ACC112 (cell line): ENCODE measurements at regions not wholly inside any gene's neighbourhood (a gene's known extent, or its start where the extent isn't known, plus 50 kb on each side); places are given as distances from the start of the nearest gene placed in this dataset.
"Not testable (repeated sequence)": the region's sequence is repeated elsewhere in the genome, so short reads cannot be mapped to it uniquely, and the experiment has no call there.

ENCODE experiments used
- H2AFZ ChIP-seq: fragments of 200-600 bp; sonication (generic); one replicate; pipeline ENCODE4 v1.6.0; 2017; ENCODE audit warnings: antibody characterized with exemption, low read length; ENCODE audit not compliant: unreplicated experiment
- H3K27ac ChIP-seq: fragments of 200-600 bp; sonication (generic); 2 replicates; pipeline ENCODE4 v1.5.1; 2014; ENCODE audit warnings: low read depth, mild to moderate bottlenecking, antibody characterized with exemption, low read length, moderate library complexity
- H3K27me3 ChIP-seq: fragments of 200-600 bp; sonication (generic); 2 replicates; pipeline ENCODE4 v1.6.1; 2014; ENCODE audit warnings: mild to moderate bottlenecking, antibody characterized with exemption, low read length, moderate library complexity, mixed read lengths; ENCODE audit not compliant: insufficient read depth
- H3K36me3 ChIP-seq: fragments of 200-600 bp; sonication (generic); 2 replicates; pipeline ENCODE4 v1.6.1; 2016; ENCODE audit warnings: mild to moderate bottlenecking, antibody characterized with exemption, low read length, moderate library complexity, mixed read lengths; ENCODE audit not compliant: insufficient read depth
- H3K4me1 ChIP-seq: fragments of 200-600 bp; sonication (generic); one replicate; pipeline ENCODE4 v1.6.1; 2016; ENCODE audit warnings: low read length, mixed read lengths; ENCODE audit not compliant: insufficient read depth, unreplicated experiment, control insufficient read depth
- H3K4me3 ChIP-seq: fragments of 200-600 bp; sonication (generic); 2 replicates; pipeline ENCODE4 v1.5.1; 2014; ENCODE audit warnings: mild to moderate bottlenecking, low read depth, low read length
- H3K79me2 ChIP-seq: fragments of 200-600 bp; sonication (generic); one replicate; pipeline ENCODE4 v1.6.0; 2016; ENCODE audit warnings: low read length; ENCODE audit not compliant: control insufficient read depth, unreplicated experiment, insufficient read depth

DNA sequence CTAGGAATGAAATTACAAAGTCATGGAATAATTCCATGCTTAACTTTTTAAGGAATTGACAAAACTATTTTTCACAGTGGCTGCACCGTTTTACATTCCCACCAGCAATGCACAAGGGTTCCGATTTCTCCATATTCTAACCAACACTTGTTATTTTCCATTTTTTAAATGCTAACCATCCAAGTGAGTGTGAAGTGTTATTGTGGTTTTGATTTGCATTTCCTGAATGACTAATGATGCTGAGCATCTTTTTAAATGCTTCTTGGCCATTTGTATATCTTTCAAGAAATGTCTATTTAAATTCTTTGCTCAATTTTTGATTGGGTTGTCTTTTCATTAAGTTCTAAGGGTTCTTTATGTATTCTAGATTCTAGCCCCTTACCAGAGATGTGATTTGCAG, 479.5 kb upstream of the SMARCA2 start:
- H3K36me3 ChIP-seq = no peaks in the 10 kb centered on the region
- H3K4me3 ChIP-seq = no peak overlapping the region
- H3K4me1 ChIP-seq = no peaks in the 10 kb centered on the region

DNA sequence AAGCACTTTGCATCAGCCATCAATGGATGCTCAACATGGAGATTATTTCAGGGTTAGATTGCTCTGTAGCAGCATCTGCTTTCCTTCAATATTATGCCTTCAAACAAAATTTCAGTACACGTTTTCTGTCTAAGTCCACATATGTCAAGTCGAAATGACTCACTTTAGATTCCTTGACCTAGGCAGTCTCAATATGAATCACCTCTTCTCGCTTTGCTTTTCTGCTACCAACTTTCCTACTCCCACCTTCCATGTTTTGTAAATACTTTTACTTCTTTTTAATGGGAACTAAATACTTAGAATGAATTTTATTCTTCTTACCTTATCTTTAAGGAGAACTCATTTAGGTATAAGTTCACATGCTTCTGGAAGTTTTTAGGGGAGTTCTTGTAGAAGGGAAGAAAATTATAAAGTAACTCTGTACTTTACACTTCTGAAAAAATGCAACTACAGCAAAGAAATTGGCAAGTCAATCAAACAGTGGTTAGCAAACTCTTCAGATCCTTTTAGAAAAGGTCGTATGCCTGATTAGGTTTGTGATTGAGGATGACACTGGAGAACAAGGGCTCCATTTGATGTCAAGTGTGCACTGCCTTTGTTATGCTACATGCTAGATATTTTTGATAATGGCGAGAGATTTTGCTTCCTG, 478.5 kb upstream of the SMARCA2 start:
- no peaks in the 10 kb centered on the region for H3K27me3 ChIP-seq
- H3K36me3 ChIP-seq = no peaks in the 10 kb centered on the region
- no peak overlapping the region for H2AFZ ChIP-seq
- no peaks in the 10 kb centered on the region for H3K4me1 ChIP-seq
- no peak overlapping the region for H3K4me3 ChIP-seq
- no peak overlapping the region for H3K27ac ChIP-seq
- H3K79me2 ChIP-seq = no peaks in the 10 kb centered on the region

More for the DNA sequence above, 479.5 kb upstream of the SMARCA2 start:
- Histone ChIP-seq H3K79me2 (no peaks in the 10 kb centered on the region), H3K27me3 (no peaks in the 10 kb centered on the region), H2AFZ (no peak overlapping the region), H3K27ac (no peak overlapping the region)

DNA sequence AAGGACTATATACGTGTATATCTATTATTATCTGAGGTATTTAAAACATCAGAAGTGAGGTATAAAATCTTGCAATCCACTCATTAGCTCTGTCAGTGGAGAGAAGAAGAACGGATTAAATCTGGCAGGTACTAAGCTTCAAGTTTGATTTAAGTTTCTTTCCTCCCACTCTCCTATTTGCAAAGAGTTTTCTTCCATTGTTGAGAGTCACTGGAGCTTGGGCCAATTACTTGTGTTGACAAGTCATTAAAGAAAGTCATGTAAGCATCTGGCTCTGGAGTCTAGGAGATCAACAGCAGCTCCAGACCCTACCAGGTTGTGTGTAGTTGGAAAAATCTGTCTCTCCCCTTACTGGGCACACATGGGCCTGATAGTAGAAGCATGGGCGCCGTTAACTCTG, 476.8 kb upstream of the SMARCA2 start:
- H3K4me3 ChIP-seq = no peak overlapping the region
- H2AFZ ChIP-seq = no peak overlapping the region
- H3K79me2 ChIP-seq = no peaks in the 10 kb centered on the region
- H3K36me3 ChIP-seq = no peaks in the 10 kb centered on the region
- H3K27ac ChIP-seq = no peak overlapping the region
- H3K27me3 ChIP-seq = no peaks in the 10 kb centered on the region
- H3K4me1 ChIP-seq = no peaks in the 10 kb centered on the region

DNA sequence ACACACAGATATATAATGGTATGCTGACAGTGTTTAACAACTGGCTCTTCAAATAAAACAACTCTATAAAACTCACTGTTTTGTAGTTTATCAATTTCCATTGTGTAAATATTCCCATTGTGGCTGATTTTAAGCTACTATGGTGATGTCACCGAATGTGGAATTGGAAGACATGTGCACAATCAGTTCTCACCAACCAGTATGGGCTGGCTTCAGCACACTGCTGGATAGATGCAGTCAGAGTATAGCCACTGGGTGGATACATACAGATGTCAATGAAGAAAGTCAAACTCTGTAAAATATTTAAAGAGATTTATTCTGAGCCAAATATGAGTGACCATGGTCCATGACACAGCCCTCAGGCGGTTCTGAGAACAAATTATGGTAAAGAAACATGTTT, 475.9 kb upstream of the SMARCA2 start:
- no peaks in the 10 kb centered on the region for H3K79me2 ChIP-seq
- H3K27me3 ChIP-seq = no peaks in the 10 kb centered on the region
- no peaks in the 10 kb centered on the region for H3K4me1 ChIP-seq
- no peak overlapping the region for H3K4me3 ChIP-seq
- H2AFZ ChIP-seq = no peak overlapping the region
- H3K27ac ChIP-seq = no peak overlapping the region
- no peaks in the 10 kb centered on the region for H3K36me3 ChIP-seq

DNA sequence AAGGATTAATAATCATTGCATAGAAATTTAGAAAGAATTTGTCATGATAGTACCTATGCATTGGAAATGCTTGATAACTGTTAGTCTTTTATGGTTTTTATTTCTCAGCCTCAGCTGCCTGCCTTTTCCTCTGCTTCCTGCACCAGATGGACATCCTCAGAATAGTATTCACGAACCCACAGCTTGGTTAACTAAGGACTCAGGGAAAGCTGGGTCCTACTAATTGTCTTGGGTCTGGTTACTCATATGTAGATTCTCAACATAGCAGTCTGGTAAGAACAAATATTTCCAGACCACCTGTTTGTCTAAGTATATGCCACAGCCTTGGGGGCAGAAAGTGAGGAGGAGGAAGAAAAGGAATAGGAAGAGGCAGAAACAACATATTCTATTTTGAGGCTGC, 464.5 kb upstream of the SMARCA2 start:
- H2AFZ ChIP-seq = no peak overlapping the region
- no peaks in the 10 kb centered on the region for H3K4me1 ChIP-seq
- H3K27ac ChIP-seq = no peak overlapping the region
- no peaks in the 10 kb centered on the region for H3K36me3 ChIP-seq
- no peaks in the 10 kb centered on the region for H3K27me3 ChIP-seq
- H3K4me3 ChIP-seq = no peak overlapping the region
- H3K79me2 ChIP-seq = no peaks in the 10 kb centered on the region

DNA sequence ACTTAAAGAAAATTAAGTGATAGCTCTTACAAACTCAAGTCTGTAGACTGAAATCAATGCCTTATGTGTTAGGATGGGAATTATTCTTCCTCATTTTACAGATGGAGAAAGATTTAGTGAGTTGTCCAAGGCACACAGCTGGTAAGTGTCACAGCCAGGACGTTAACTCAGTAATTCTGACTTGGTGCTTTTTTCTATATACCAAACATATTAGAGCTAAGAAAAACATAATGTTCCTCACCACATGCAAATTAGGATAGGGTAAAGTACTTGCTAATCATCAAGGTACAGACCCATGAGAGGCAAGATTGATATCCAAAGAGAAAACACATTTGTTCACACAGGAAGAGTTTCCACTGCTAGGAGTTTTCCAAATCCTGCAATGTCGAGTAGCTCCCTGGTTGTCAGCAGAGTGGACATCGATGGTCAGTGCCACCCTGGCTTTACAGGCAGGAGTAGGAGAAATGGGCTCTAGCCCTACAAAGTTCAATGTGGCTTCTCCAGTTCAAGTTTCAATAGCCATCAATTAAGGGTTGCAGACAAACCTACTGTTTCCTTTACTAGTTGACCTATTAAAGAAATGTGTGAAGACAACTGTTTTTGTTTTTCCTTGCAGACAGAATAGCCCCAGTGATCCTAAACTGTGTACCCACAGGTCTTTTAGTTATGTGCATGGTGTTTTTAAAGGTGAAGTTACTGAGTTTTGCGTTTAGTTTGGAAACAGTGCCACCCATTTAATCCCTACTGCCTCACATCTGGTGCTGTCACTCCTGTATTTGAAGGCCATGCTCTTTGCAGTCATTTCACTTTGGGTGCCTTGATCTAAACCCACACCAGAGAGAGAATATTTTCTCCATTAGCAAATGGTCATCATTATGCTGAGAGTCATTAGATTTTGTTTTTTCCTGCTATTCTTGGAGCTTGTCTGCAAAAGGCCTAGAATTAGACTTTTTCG, 460.8 kb upstream of the SMARCA2 start:
- H3K27ac ChIP-seq = no peak overlapping the region
- H3K79me2 ChIP-seq = no peaks in the 10 kb centered on the region
- no peak overlapping the region for H3K4me3 ChIP-seq
- H3K27me3 ChIP-seq = no peaks in the 10 kb centered on the region
- H2AFZ ChIP-seq = no peak overlapping the region
- no peaks in the 10 kb centered on the region for H3K36me3 ChIP-seq
- no peaks in the 10 kb centered on the region for H3K4me1 ChIP-seq

DNA sequence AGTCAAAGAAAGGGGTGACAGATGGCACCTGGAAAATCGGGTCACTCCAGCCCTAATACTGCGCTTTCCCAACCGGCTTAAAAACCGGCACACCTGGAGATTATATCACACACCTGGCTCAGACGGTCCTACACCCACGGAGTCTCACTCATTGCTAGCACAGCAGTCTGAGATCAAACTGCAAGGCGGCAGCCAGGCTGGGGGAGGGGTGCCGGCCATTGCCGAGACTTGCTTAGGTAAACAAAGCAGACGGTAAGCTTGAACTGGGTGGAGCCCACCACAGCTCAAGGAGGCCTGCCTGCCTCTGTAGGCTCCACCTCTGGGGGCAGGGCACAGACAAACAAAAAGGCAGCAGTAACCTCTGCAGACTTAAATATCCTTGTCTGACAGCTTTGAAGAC, 456.5 kb upstream of the SMARCA2 start:
- not testable (repeated sequence) for H3K79me2 ChIP-seq, H3K27me3 ChIP-seq, H2AFZ ChIP-seq, H3K36me3 ChIP-seq, H3K4me3 ChIP-seq, H3K4me1 ChIP-seq, H3K27ac ChIP-seq

DNA sequence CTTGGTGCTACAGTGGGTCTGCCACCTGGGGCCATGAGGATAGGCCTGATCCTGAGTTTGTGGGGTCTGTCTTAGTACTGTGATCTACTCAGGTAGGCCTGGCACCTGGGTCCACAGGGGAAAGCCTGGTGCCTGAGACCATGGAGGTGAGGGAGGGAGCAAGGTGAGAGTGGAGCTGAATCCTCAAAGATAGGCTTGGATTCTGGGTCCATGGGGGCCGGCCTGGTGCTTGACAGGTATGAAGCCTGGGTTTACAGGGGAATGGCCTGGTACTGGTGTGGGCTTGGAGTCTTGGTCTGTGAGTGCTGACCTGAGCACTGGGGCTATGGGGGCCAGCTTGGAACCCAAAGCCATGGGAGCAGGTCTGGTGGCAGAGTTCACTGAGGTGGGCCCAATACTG, 439.2 kb upstream of the SMARCA2 start:
- no peaks in the 10 kb centered on the region for H3K36me3 ChIP-seq
- H3K79me2 ChIP-seq = no peaks in the 10 kb centered on the region
- H3K27ac ChIP-seq = no peak overlapping the region
- H3K27me3 ChIP-seq = no peaks in the 10 kb centered on the region
- no peak overlapping the region for H2AFZ ChIP-seq
- H3K4me3 ChIP-seq = no peak overlapping the region
- H3K4me1 ChIP-seq = no peaks in the 10 kb centered on the region

DNA sequence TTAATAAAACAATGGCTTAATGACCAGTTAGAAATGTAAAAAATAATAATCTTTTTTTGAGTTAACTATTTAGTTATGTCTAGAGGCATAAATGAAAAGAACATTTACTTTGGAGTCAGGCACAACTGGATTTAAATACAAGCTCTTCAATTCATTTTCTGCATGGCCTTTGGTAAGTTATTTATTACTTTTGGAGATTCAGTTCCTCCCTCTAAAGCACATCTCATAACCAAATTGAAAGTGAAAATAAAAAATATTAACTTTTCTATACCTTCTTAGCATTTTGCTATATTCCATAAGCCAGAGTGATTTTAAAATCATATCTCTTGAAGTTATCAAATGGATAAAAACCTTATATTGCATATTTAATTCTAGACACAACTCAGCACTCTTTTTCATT, 434.9 kb upstream of the SMARCA2 start:
- Histone ChIP-seq H3K4me3 (no peak overlapping the region), H2AFZ (no peak overlapping the region), H3K36me3 (no peaks in the 10 kb centered on the region), H3K79me2 (no peaks in the 10 kb centered on the region), H3K27ac (no peak overlapping the region), H3K4me1 (no peaks in the 10 kb centered on the region), H3K27me3 (no peaks in the 10 kb centered on the region)

DNA sequence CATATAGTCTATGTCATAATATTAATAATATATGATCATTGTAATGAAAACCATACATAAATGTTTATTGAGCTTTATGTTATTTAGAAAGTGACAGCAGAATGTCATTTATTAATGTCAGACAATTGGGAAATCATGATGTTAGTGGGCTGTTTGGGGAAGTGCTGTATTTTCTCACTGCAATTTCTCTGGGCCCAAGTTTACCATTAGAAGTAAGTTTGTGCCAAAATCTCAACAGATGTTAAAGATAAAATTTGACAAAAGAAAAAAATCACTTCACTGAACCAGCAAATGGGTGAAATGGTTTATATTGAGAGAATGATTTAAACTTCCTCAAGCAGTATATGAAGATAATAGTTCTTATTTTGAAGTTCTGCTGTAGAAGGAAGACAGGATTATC, 433.2 kb upstream of the SMARCA2 start:
- Histone ChIP-seq H3K79me2 (no peaks in the 10 kb centered on the region), H3K27ac (no peak overlapping the region), H3K27me3 (no peaks in the 10 kb centered on the region), H3K36me3 (no peaks in the 10 kb centered on the region), H2AFZ (no peak overlapping the region), H3K4me3 (no peak overlapping the region), H3K4me1 (no peaks in the 10 kb centered on the region)

DNA sequence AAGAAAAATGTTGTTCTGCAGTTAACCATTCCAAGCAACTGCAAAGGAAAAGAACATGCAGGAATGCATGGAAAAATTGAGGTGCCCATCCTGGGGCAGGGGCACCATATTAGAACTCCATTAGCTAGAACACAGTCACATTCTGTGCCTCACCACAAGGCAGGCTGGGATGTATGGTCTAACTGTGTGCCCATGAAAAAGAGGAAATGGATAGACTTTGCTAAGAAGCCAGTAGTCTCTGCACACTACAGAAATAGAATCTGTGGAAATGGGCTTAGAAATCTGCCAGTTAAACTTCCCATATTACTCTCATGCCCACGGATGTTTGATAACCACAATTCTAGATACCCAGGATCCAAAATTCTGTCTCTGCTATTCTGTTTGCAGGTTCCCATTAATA, 423.8 kb upstream of the SMARCA2 start:
- H3K4me1 ChIP-seq = no peaks in the 10 kb centered on the region
- H3K27me3 ChIP-seq = no peaks in the 10 kb centered on the region
- no peaks in the 10 kb centered on the region for H3K36me3 ChIP-seq
- H2AFZ ChIP-seq = no peak overlapping the region
- H3K79me2 ChIP-seq = no peaks in the 10 kb centered on the region
- H3K27ac ChIP-seq = no peak overlapping the region
- H3K4me3 ChIP-seq = no peak overlapping the region
